Activated CD4-positive, CD25-positive, alpha-beta regulatory T cell treated with anti-CD3 and anti-CD28 coated beads, Interleukin-2, amount 50 U/mL, for 16 hours (primary cell): ENCODE measurements at regions not wholly inside any gene's neighbourhood (a gene's known extent, or its start where the extent isn't known, plus 50 kb on each side); places are given as distances from the start of the nearest gene placed in this dataset.
A peak's percentile ranks its signal among the peaks of the same experiment; 100 is the strongest.

ENCODE experiments used
- DNase-seq: peaks from one replicate; pipeline ENCODE4 v3.0.0-alpha.2; 2020; ENCODE audit warnings: low read depth, low spot score

DNA sequence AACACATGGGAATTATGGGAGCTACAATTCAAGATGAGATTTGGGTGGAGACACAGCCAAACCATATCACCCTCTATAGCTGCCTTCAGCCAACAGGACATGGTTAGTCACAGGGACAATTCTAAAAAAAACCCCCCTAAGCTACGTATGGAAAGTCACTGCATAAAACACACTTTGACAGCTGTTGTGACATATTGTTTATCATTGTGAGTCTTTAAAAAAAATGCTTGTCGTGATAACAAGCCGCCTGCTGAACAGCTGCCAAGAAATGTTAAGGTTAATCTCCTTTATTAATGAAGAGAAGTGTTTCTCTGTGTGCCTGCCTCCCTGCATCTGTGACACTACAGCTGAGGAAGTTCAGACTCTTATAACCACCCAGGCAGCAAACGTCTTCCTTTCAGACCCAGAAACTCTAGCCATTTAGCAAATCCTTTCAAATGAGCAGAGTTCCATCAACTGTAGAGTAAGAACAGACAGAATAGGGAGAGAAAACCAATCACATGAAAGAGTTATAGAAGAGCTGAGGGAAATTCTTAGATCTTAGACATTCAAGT lies 1459.6 kb upstream of the TMEM132C start:
- no peak for DNase-seq

DNA sequence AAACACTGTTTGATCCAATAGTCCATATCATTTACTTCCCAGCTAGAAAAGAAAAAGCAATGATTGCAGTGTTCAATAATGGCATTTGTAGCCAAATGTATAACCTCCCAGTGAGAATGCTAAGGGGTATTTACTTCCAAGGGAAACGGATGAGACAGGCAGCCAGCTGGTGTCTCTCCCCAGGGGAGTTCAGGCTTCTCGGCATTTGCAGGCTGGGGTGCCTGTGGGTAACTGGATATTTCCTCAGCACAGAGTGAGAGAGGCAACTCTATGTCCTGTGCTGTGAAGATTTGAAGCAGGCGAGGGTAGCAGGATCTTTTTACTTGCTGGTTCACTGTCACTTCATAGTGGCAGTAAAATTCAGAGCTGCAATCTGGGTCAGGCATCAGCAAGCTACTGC lies 1455.6 kb upstream of the TMEM132C start:
- no peak for DNase-seq

DNA sequence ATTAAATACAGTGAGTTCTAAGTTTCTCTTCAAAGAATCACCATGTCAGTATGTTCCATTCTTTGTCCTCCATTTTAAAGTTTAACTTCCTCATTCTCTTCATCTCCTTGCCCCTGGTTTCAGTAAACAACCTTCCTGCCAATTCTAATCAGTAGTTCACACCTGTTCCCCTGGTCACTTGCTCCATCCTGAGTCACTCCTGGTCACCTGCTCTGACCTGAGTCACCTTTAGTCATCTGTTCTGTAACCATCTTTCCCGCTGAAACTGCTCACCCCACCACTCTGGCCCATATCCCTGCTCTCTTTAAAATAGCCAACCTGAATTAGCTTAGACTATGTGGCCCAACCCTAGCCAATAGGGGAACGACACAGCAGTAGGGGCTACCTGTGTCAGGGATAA lies 1447.4 kb upstream of the TMEM132C start:
- no peak for DNase-seq

GRCh38 chr12:126830778-126831680 lies 1435.9 kb upstream of the TMEM132C start:
- DNase-seq: no peak

DNA sequence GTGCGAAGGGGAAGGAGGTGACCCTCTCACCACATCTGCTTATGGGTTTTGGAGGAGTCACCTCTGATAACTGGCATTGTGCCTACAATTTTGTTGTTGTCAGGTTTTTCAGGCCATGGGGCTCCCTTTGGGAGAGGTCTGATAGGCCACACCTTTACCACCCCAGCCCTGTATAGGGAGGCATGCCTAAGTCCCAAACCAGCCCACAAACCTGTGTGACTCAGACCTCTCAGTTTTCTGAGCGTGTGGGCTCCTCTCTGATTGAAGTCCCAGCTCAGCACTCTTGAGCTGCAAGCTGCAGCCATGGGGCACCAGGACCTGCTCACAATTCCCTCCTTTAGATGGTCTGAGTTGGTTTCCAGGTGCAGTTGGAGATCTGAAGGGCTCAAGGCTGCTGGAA lies 1429.3 kb upstream of the TMEM132C start:
- DNase-seq: no peak

DNA sequence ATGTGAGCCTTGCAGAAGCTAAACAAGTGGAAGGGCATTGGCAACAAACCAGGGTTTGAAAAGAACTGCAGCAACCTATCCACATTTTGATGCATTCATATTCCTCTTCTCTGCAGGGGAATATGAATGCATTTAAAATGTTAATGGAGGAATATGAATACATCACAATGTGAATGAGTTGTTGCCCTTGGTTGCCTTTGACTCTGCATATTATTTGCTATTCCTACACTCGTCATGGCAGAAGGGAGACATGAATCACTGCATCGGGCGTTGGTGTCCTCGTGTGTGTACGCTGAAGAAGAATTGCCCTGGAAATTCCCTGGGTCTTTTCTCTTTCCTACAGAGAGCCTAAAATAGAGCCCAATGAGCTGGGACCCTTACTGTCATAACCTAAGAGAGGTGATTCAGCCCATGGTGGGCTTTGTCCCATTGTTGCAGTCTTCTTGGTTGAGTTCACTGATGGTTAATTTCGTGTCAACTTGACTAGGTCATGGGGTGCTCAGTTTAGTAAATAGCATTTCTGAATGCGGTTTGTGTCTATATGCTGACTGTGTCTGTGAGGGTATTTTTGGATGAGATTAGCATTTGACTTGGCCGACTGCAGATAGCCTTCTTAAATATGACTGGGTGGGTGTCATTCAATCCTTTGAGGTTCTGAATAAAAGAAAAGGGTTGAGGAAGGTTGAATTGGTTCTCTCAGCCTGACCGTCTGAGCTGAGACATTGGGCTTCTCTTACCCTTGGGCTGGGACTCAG lies 1422.9 kb upstream of the TMEM132C start:
- no peak for DNase-seq

- DNase-seq: no peak
These were observed 1419.9 kb upstream of the TMEM132C start for GRCh38 chr12:126847005-126847629.

GRCh38 chr12:126855768-126856167 lies 1411.2 kb upstream of the TMEM132C start:
- no peak for DNase-seq

DNA sequence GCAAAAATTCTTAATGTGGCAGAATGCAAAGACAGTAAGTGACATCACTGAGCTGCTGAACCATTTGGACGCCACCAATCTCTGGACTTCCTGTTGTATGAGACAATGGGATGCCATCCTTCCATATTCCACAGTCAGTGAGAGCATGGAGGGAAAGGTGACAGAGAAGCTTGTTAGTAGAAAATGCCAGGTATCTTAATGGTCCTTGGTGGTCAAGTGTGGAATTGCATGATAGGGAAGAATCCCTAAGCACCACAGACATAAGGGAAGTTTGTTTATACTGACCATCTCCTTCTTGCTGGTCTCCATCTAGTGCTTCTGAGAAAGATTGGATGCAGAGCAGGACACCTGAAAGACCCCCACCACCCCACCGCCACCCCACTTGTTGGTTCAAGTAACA lies 1410.0 kb upstream of the TMEM132C start:
- no peak for DNase-seq

- DNase-seq: no peak
These were observed 1408.4 kb upstream of the TMEM132C start for GRCh38 chr12:126858560-126858959.

DNA sequence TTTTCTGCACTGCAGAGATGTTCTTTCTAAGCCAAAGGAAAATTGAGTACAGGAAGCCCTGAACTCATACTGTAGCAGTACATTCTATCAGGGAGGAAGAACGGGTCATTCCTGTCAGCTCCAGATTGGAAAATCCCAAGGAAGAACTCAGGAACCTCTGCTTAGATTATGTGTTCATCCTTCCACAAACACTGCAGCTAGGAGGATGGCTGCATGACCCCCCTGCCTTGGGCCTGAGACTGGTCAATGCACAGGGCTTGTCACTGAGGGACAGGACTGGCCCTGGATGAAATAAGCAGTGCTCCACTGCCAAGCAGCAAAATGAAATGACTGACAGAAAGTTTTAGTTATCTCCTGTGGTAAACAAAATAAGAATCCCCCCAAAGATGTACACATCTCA lies 1406.8 kb upstream of the TMEM132C start:
- no peak for DNase-seq

- DNase-seq: no peak
These were observed 1404.5 kb upstream of the TMEM132C start for GRCh38 chr12:126862500-126862899.

DNA sequence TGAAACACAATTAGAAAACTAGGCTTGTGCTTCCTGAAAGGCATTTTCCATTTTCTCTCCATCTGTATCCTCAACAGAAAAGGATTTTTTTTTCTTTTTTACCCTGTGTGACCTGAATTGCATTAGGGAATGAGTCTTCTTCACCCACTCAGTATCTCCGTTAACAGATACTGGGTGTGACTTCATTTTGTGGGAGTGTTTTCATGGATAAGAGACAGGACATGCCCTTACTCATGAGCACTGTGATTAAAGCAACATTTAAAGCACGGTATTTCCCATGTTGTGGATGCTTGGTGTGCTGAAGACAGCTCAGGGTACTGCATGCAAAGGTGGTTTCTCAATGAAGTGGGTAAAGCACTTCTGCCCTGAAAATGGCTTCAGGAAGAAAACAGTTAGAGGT lies 1397.3 kb upstream of the TMEM132C start:
- no peak for DNase-seq

GRCh38 chr12:126873701-126874100 lies 1393.3 kb upstream of the TMEM132C start:
- no peak for DNase-seq

GRCh38 chr12:126874427-126875026 lies 1392.4 kb upstream of the TMEM132C start:
- peak; percentile 6 for DNase-seq

DNA sequence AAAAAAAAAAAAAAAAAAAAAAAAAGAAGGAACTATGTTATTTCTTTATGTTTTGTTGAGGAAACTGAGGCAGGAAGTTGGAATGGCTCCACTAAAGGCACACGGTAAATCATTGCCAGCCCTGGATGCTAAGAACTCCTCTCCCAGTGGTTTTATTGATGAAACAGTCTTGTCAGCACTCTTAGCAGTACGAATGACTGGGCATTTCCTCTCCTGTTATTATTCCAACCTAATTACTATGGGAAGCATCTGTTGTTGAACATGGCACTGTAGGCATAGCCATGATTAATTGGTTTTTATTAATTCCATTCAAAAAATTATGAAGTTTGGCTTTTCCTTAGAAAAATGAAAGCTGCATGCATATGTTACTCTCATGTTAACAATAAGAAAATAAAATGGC lies 1387.1 kb upstream of the TMEM132C start:
- DNase-seq: no peak

- DNase-seq: no peak
These were observed 1383.3 kb upstream of the TMEM132C start for GRCh38 chr12:126883697-126884096.

- DNase-seq: no peak
These were observed 1377.5 kb upstream of the TMEM132C start for GRCh38 chr12:126889501-126889900.

GRCh38 chr12:126890097-126890496 lies 1376.9 kb upstream of the TMEM132C start:
- DNase-seq: no peak

DNA sequence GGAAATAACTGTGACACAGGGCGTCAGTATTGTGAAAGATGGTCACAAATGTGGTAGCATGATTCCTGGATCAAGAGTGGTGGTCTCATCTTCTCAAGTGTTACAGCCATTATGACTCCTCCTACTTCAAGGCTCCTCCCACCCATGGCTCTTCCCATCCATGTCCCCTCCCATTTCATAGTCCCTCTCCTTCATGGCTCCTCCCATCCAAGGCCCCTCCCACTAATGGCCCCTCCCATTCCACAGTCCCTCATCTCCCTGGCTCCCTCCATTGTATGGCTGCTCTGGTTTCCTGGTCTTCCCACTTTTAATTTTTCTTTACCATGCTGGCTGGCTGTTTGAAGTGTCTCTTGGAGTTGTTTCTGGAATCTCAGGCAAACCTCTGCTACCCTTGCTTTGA lies 1375.2 kb upstream of the TMEM132C start:
- DNase-seq: no peak
